Activated CD4-positive, CD25-positive, alpha-beta regulatory T cell treated with anti-CD3 and anti-CD28 coated beads, Interleukin-2, amount 50 U/mL, for 72 hours (primary cell): ENCODE measurements at regions not wholly inside any gene's neighbourhood (a gene's known extent, or its start where the extent isn't known, plus 50 kb on each side); places are given as distances from the start of the nearest gene placed in this dataset.

ENCODE experiments used
- DNase-seq: peaks from one replicate; pipeline ENCODE4 v3.0.0; 2021

GRCh38 chr7:131238347-131238931, 89.2 kb upstream of the MKLN1 start:
- DNase-seq, result no peak

- no peak for DNase-seq
Observed at GRCh38 chr7:131241386-131241785, 86.3 kb upstream of the MKLN1 start.

GRCh38 chr7:131242123-131242650, 85.5 kb upstream of the MKLN1 start:
- DNase-seq, result no peak

- no peak for DNase-seq
Observed at GRCh38 chr7:131244259-131244852, 83.3 kb upstream of the MKLN1 start.

- DNase-seq, result no peak
Observed at GRCh38 chr7:131249003-131249402, 78.7 kb upstream of the MKLN1 start.

GRCh38 chr7:131249483-131249882, 78.2 kb upstream of the MKLN1 start:
- no peak for DNase-seq

GRCh38 chr7:131250331-131250730, 77.3 kb upstream of the MKLN1 start:
- DNase-seq, result no peak

- DNase-seq, result no peak
Observed at GRCh38 chr7:131251371-131251770, 76.3 kb upstream of the MKLN1 start.

GRCh38 chr7:131252976-131253375, 74.7 kb upstream of the MKLN1 start:
- DNase-seq, result no peak

- no peak for DNase-seq
Observed at GRCh38 chr7:131254211-131254610, 73.5 kb upstream of the MKLN1 start.

GRCh38 chr7:131255242-131255641, 72.4 kb upstream of the MKLN1 start:
- no peak for DNase-seq

- DNase-seq, result no peak
Observed at GRCh38 chr7:131261476-131261994, 66.1 kb upstream of the MKLN1 start.

GRCh38 chr7:131265227-131265626, 62.4 kb upstream of the MKLN1 start:
- DNase-seq, result no peak

- DNase-seq, result no peak
Observed at GRCh38 chr7:131267631-131268030, 60.0 kb upstream of the MKLN1 start.

GRCh38 chr7:131268906-131269305, 58.8 kb upstream of the MKLN1 start:
- DNase-seq, result no peak

GRCh38 chr7:131272086-131272485, 55.6 kb upstream of the MKLN1 start:
- no peak for DNase-seq

GRCh38 chr7:131274986-131275385, 52.7 kb upstream of the MKLN1 start:
- DNase-seq, result no peak

GRCh38 chr7:131276190-131276589, 51.5 kb upstream of the MKLN1 start:
- no peak for DNase-seq

- DNase-seq, result no peak
Observed at GRCh38 chr7:131276748-131277147, 50.9 kb upstream of the MKLN1 start.
